K562 (cell line): ENCODE measurements at regions not wholly inside any gene's neighbourhood (a gene's known extent, or its start where the extent isn't known, plus 50 kb on each side); places are given as distances from the start of the nearest gene placed in this dataset.

Experiments used
- CTCF ChIP-seq, 3 experiments: IDR thresholded peaks in 2 of 3; conservative IDR thresholded peaks in 1 of 3; 2 replicates each; pipeline ENCODE4 v1.5.1; 2011 to 2012; ENCODE audit warnings: low read length in 3 of 3, mild to moderate bottlenecking in 3 of 3, control low read depth in 2 of 3, improper control_type of control experiment in 1 of 3, inconsistent platforms in 1 of 3, low read depth in 1 of 3, mixed read lengths in 1 of 3, moderate library complexity in 1 of 3; ENCODE audit not compliant: insufficient read depth in 2 of 3
- FOXM1 ChIP-seq, 2 experiments: fragments of 450-650 bp in 1 of 2; sonication (generic) in 1 of 2; formaldehyde crosslinking in 1 of 2; IDR thresholded peaks; 2 replicates each; pipeline versions ENCODE4 v1.6.1 to v1.9.0; 2017 to 2022; ENCODE audit warnings: low read depth in 2 of 2, mild to moderate bottlenecking in 2 of 2, missing genetic modification reagents in 1 of 2, moderate library complexity in 1 of 2
- HMG20B ChIP-seq: fragments of 250-450 bp; sonication (Bioruptor Pico); IDR thresholded peaks from 2 replicates; pipeline ENCODE4 v1.5.0; 2021; ENCODE audit warnings: mild to moderate bottlenecking
- HOMEZ ChIP-seq: fragments of 250-450 bp; sonication (Bioruptor Pico); IDR thresholded peaks from 2 replicates; pipeline ENCODE4 v1.4.0; 2020; ENCODE audit warnings: mild to moderate bottlenecking, moderate library complexity
- JUNB ChIP-seq: fragments of 450-650 bp; formaldehyde crosslinking; conservative IDR thresholded peaks from 2 replicates; pipeline ENCODE4 v1.4.0; 2020; ENCODE audit warnings: mild to moderate bottlenecking
- MNT ChIP-seq, 2 experiments: fragments of 450-650 bp; conservative IDR thresholded peaks; 2 replicates each; pipeline ENCODE4 v1.6.1; 2017; ENCODE audit warnings: mild to moderate bottlenecking in 2 of 2, moderate library complexity in 2 of 2
- PATZ1 ChIP-seq: fragments of 250-450 bp; sonication (Bioruptor Pico); IDR thresholded peaks from 2 replicates; pipeline ENCODE4 v1.5.0; 2020; ENCODE audit warnings: mild to moderate bottlenecking, borderline replicate concordance
- SNAPC5 ChIP-seq: fragments of 250-450 bp; sonication (Bioruptor Pico); IDR thresholded peaks from 2 replicates; pipeline ENCODE4 v1.8.0; 2021; ENCODE audit warnings: moderate library complexity, mild to moderate bottlenecking, inconsistent platforms
- TAF1 ChIP-seq: IDR thresholded peaks from 2 replicates; pipeline ENCODE4 v1.6.1; 2011; ENCODE audit warnings: mild to moderate bottlenecking, low read length, moderate library complexity; ENCODE audit not compliant: insufficient read depth, control insufficient read depth, severe bottlenecking; ENCODE audit errors: extremely low read depth
- TFAP4 ChIP-seq: sonication (generic); formaldehyde crosslinking; IDR thresholded peaks from 2 replicates; pipeline ENCODE4 v1.8.0; 2022; ENCODE audit warnings: missing genetic modification reagents, mild to moderate bottlenecking, moderate library complexity, borderline replicate concordance
- TGIF2 ChIP-seq: sonication (generic); formaldehyde crosslinking; IDR thresholded peaks from 2 replicates; pipeline ENCODE4 v1.8.1; 2022; ENCODE audit warnings: mild to moderate bottlenecking, missing genetic modification reagents, moderate library complexity
- ZNF175 ChIP-seq: fragments of 200-800 bp; sonication (Bioruptor generic); IDR thresholded peaks from 2 replicates; pipeline ENCODE4 v1.6.1; 2016; ENCODE audit warnings: low read depth, mild to moderate bottlenecking, missing genetic modification characterization, missing compliant biosample characterization
- ZNF507 ChIP-seq: conservative IDR thresholded peaks from 2 replicates; pipeline ENCODE4 v1.6.1; 2017; ENCODE audit warnings: missing genetic modification characterization, missing compliant biosample characterization

GRCh38 chr18:37637478-37637850 is 71.9 kb upstream of the CELF4 start:
- no peak for TF ChIP-seq ZNF507
- TF ChIP-seq FOXM1 (IDR thresholded peaks at IDR 0.05; ENCODE audit: low read depth), result no peak
- TF ChIP-seq FOXM1 (CRISPR knock-in tag; IDR thresholded peaks at IDR 0.05; ENCODE audit: low read depth), result no peak
- TF ChIP-seq SNAPC5 (CRISPR knock-in tag), result no peak
- no peak for TF ChIP-seq HMG20B (CRISPR knock-in tag)
- TF ChIP-seq CTCF (IDR thresholded peaks at IDR 0.05 in 2 of 3, conservative IDR thresholded peaks at IDR 0.05 in 1 of 3; ENCODE audit: insufficient read depth in 2 of 3, low read depth in 1 of 3, low read length in 3 of 3), result no peak
- TF ChIP-seq HOMEZ (CRISPR knock-in tag), result no peak
- no peak for TF ChIP-seq PATZ1 (CRISPR knock-in tag)
- no peak for TF ChIP-seq ZNF175
- no peak for TF ChIP-seq TFAP4 (CRISPR knock-in tag)
- TF ChIP-seq MNT (conservative IDR thresholded peaks at IDR 0.05), result no peak
- TF ChIP-seq TGIF2, result no peak
- no peak for TF ChIP-seq TAF1
- TF ChIP-seq JUNB (CRISPR knock-in tag), result no peak
